Right lobe of liver (tissue), 6 donors: ENCODE measurements at regions not wholly inside any gene's neighbourhood (a gene's known extent, or its start where the extent isn't known, plus 50 kb on each side); places are given as distances from the start of the nearest gene placed in this dataset.

Source experiments
- ATAC-seq, 4 donors: fragments of 200-7000 bp; cut with Tn5 transposase; one replicate each; pipeline ENCODE4 v1.9.1; 2020; ENCODE audit warnings: mild to moderate bottlenecking in 4 of 4, moderate library complexity in 4 of 4
- DNase-seq, 3 donors: peaks; one replicate each; pipeline ENCODE4 v3.0.0-alpha.2; 2020
- H3K27ac ChIP-seq, 3 donors: fragments of 200-600 bp; one replicate each; pipeline ENCODE4 v1.8.0; 2022
- H3K27me3 ChIP-seq, 2 donors: fragments of 200-600 bp; one replicate each; pipeline ENCODE4 v1.8.0; 2022
- H3K36me3 ChIP-seq, 4 donors: fragments of 200-600 bp; sonication (generic) in 1 of 4; one replicate each; pipeline versions ENCODE4 v1.5.1 to v1.8.0; 2017 to 2022; ENCODE audit warnings: control low read depth in 1 of 4
- H3K4me1 ChIP-seq, 4 donors: fragments of 200-600 bp; sonication (generic) in 1 of 4; one replicate each; pipeline versions ENCODE4 v1.5.1 to v1.8.0; 2017 to 2022; ENCODE audit warnings: control low read depth in 1 of 4
- H3K4me3 ChIP-seq, 3 donors: fragments of 200-600 bp; one replicate each; pipeline ENCODE4 v1.8.0; 2022
- H3K9me3 ChIP-seq, 4 donors: fragments of 200-600 bp; sonication (generic) in 1 of 4; one replicate each; pipeline versions ENCODE4 v1.5.1 to v1.8.0; 2017 to 2022; ENCODE audit warnings: control low read depth in 1 of 4
- POLR2A ChIP-seq: fragments of 450-650 bp; IDR thresholded peaks from one replicate; pipeline ENCODE4 v1.6.1; 2017; ENCODE audit warnings: antibody characterized with exemption, mild to moderate bottlenecking
- WGBS: methylation state at CpG from one replicate; pipeline ENCODE4 v1.1.6; 2018; ENCODE audit warnings: low coverage, low lambda C conversion rate; ENCODE audit not compliant: insufficient coverage; ENCODE audit errors: missing lambda C conversion rate; 5-methylcytosine and 5-hydroxymethylcytosine counted together
- intact Hi-C, 2 donors: fragments of 100-400 bp; cut with DNase I; formaldehyde crosslinking; loops; one replicate each; pipeline versions ENCODE4 v1.11.2 to v1.14.1; 2022
- TF ChIP-seq, protein P1 (sequence below), 4 donors: fragments of 200-600 bp in 3 of 4; fragments of 450-650 bp in 1 of 4; IDR thresholded peaks; one replicate each; pipeline versions ENCODE4 v1.5.1 to v1.8.0; 2016 to 2022; ENCODE audit warnings: antibody characterized with exemption in 4 of 4, mild to moderate bottlenecking in 2 of 4
- donor health status: DM: no; HTN: yes; CAD: no.
- donor health status: DM: no; HTN: no; CAD: no.
- donor health status: DM: no; HTN: no; CAD: no.
- donor health status: DM: no; HTN: yes; CAD: no.
- donor health status: DM: no; HTN: yes; CAD: no.

DNA sequence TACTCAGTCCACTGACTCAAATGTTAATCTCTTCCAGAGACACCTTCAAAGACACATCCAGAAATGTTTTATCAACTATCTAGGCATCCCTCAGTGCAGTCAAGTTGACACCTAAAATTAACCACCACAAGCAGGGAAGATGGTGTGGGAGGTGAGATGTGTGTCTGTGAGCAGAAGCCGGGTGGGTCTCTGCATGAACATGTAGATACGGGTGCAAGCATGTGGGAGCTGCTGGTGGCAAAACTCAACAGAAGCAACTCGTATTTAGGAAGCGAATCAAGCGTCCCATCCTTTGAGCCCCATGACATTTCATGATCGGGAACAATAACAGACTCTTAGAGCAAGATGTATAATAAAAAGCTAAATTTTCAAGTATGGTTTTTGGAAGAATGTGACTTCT, 110.0 kb upstream of the C14orf180 start:
- H3K27ac ChIP-seq, result no peak overlapping the region
- ATAC-seq, result no peak
- no peak for DNase-seq
- no peak for TF ChIP-seq POLR2A
- TF ChIP-seq, protein P1, sequence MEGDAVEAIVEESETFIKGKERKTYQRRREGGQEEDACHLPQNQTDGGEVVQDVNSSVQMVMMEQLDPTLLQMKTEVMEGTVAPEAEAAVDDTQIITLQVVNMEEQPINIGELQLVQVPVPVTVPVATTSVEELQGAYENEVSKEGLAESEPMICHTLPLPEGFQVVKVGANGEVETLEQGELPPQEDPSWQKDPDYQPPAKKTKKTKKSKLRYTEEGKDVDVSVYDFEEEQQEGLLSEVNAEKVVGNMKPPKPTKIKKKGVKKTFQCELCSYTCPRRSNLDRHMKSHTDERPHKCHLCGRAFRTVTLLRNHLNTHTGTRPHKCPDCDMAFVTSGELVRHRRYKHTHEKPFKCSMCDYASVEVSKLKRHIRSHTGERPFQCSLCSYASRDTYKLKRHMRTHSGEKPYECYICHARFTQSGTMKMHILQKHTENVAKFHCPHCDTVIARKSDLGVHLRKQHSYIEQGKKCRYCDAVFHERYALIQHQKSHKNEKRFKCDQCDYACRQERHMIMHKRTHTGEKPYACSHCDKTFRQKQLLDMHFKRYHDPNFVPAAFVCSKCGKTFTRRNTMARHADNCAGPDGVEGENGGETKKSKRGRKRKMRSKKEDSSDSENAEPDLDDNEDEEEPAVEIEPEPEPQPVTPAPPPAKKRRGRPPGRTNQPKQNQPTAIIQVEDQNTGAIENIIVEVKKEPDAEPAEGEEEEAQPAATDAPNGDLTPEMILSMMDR (IDR thresholded peaks at IDR 0.05), result no peak
- WGBS, result 73% methylated on average over 6 of the region's 6 CpGs
- no peaks in the 10 kb centered on the region for H3K4me1 ChIP-seq
- intact Hi-C loops, result no loop called here
- no peaks in the 10 kb centered on the region for H3K27me3 ChIP-seq
- H3K36me3 ChIP-seq, result no peaks in the 10 kb centered on the region
- no peak overlapping the region for H3K4me3 ChIP-seq
- no peaks in the 10 kb centered on the region for H3K9me3 ChIP-seq

DNA sequence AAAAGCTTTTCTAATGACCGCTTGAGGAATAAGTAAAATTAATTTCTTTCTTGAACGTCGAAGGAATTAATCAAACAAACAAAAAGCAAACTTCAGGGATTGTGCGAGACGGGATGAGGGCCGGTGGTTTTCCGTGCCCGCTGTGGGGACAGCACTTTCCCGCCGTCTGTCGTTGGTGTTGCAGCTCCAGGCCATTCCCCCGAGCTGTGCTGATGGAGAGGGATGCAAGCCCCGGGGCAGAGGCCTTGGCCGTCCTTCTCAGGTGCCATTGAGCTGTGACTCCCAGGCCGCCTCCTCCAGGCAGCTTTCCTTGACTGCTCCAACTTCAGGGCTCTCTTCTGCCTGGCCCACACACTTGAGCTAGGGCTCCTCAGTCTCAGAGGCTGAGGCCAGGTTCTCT, 109.0 kb upstream of the C14orf180 start:
- no peak overlapping the region for H3K27ac ChIP-seq
- no peak for ATAC-seq
- 75% methylated on average over 15 of the region's 15 CpGs for WGBS
- DNase-seq, result no peak
- H3K4me1 ChIP-seq, result no peaks in the 10 kb centered on the region
- H3K36me3 ChIP-seq, result no peaks in the 10 kb centered on the region
- no peaks in the 10 kb centered on the region for H3K27me3 ChIP-seq
- intact Hi-C loops, result no loop called here
- TF ChIP-seq, protein P1 (IDR thresholded peaks at IDR 0.05), result no peak
- no peak for TF ChIP-seq POLR2A
- H3K9me3 ChIP-seq, result no peaks in the 10 kb centered on the region
- no peak overlapping the region for H3K4me3 ChIP-seq

DNA sequence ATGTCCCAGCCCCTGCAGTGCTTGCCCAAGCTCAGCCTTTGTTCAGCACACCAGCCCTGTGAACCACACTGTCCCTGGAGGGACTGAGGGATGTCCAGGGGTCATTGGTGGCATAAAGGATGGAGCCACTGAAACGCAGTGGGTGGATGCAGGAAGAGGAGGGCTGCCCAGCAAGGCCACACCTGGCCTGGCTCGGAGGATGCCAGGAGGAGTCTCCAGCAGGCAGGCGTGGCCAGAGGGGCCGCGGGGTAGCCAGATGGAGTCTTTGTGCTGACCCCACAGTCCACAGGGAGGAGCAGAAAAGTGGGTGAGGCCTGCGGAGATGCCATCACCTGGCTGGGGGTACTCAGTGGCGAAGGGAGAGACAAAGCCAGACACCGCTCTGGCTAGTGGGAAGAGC, 108.5 kb upstream of the C14orf180 start:
- Histone ChIP-seq H3K36me3 (no peaks in the 10 kb centered on the region), H3K4me1 (no peaks in the 10 kb centered on the region), H3K27me3 (no peaks in the 10 kb centered on the region), H3K27ac (no peak overlapping the region), H3K9me3 (no peaks in the 10 kb centered on the region), H3K4me3 (no peak overlapping the region)
- intact Hi-C loops, result no loop called here
- no peak for DNase-seq
- ATAC-seq, result no peak
- no peak for TF ChIP-seq POLR2A
- TF ChIP-seq, protein P1 (IDR thresholded peaks at IDR 0.05), result no peak
- 95% methylated on average over 3 of the region's 8 CpGs for WGBS

DNA sequence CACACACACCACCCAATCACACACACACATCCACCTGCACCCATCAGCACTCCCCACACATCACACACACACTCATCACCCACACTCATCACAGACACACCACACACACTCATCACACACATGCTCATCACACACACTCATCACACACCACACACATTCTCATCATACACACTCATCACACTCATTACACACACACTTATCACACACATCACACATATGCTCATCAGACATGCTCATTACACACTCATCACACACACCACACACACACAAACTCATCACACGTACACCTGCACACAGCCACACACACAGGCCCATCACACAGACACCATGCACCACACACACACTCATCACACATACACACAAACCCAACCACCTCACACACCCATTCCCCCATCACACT, 107.5 kb upstream of the C14orf180 start:
- Histone ChIP-seq H3K27ac (no peak overlapping the region), H3K36me3 (no peaks in the 10 kb centered on the region), H3K27me3 (no peaks in the 10 kb centered on the region), H3K4me3 (no peak overlapping the region), H3K4me1 (no peaks in the 10 kb centered on the region), H3K9me3 (no peaks in the 10 kb centered on the region)
- 46% methylated on average over 1 of the region's 1 CpG for WGBS
- intact Hi-C loops, result no loop called here
- no peak for DNase-seq
- ATAC-seq, result no peak
- TF ChIP-seq POLR2A, result no peak
- TF ChIP-seq, protein P1 (IDR thresholded peaks at IDR 0.05), result no peak

DNA sequence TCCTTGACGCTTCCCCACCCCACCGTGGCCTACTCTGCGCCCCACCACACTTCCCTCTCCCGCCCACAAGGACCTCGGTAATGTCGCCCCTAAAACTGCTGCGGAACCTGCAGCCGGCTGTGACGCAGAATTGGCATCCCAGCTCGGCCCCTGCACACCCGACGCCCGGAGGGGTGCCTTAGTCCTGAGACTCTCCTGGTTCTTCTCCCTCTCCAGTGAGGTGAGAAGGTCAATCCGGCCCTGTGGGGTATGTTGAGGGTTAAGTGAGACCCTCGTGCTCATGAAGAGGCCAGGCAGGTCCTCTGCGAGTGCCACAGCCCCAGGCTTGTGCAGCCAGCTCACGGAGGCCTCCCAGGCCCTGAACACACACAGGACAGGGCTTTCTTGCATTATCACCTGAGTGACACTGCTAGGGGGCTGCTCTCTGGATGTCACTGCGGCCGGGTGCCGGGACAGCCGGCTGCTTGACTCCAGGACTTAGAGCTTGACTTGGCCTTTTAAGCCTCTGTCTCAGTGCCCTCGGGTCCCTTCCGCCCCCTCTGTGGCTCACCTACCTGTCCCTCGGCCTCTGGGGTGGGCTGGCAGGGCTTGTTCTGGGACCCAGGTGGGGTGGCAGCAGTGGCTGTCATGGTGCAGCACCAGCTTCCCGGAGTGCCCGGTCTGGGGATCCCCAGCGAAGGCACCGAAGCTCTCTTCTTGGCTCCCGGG, 106.9 kb upstream of the C14orf180 start:
- TF ChIP-seq, protein P1 (IDR thresholded peaks at IDR 0.05), result no peak
- no peak for TF ChIP-seq POLR2A
- DNase-seq, result no peak

More for the DNA sequence above, 106.9 kb upstream of the C14orf180 start:
- intact Hi-C loops, result no loop called here
- Histone ChIP-seq H3K27me3 (no peaks in the 10 kb centered on the region), H3K36me3 (no peaks in the 10 kb centered on the region), H3K4me1 (no peaks in the 10 kb centered on the region), H3K27ac (no peak overlapping the region), H3K9me3 (no peaks in the 10 kb centered on the region), H3K4me3 (no peak overlapping the region)
- no peak for ATAC-seq
- 81% methylated on average over 12 of the region's 29 CpGs for whole genome bisulfite sequencing
